Right ventricle myocardium superior (tissue), 1 donor: ENCODE measurements at regions not wholly inside any gene's neighbourhood (a gene's known extent, or its start where the extent isn't known, plus 50 kb on each side); places are given as distances from the start of the nearest gene placed in this dataset.

Source experiments
- ATAC-seq: fragments of 200-7000 bp; cut with Tn5 transposase; one replicate; pipeline ENCODE4 v1.9.1; 2020; ENCODE audit warnings: mild to moderate bottlenecking; ENCODE audit not compliant: poor library complexity
- DNase-seq: peaks from one replicate; pipeline ENCODE4 v3.0.0-alpha.2; 2020
- intact Hi-C: fragments of 100-400 bp; cut with DNase I; formaldehyde crosslinking; loops from one replicate; pipeline ENCODE4 v1.11.2; 2022
- donor health status: DM: no; HTN: yes; CAD: no; lungs with severe emphysema.

- intact Hi-C loops, result no loop called here
- ATAC-seq, result no peak
- DNase-seq, result no peak
These were observed 109.3 kb upstream of the TAB2 start for GRCh38 chr6:149208134-149208601.

GRCh38 chr6:149209871-149210775 lies 107.4 kb upstream of the TAB2 start:
- DNase-seq (no peak), ATAC-seq (no peak)
- intact Hi-C loops, result no loop called here

GRCh38 chr6:149211046-149211571 lies 106.4 kb upstream of the TAB2 start:
- peak; percentile 48 for ATAC-seq
- DNase-seq, result no peak
- intact Hi-C loops, result no loop called here

- DNase-seq (no peak), ATAC-seq (no peak)
- intact Hi-C loops, result no loop called here
These were observed 105.3 kb upstream of the TAB2 start for GRCh38 chr6:149212206-149212605.

GRCh38 chr6:149212892-149213801 lies 104.4 kb upstream of the TAB2 start:
- intact Hi-C loops, result no loop called here
- ATAC-seq, result no peak

GRCh38 chr6:149213829-149214228 lies 103.7 kb upstream of the TAB2 start:
- DNase-seq (no peak), ATAC-seq (no peak)
- intact Hi-C loops, result no loop called here

More at GRCh38 chr6:149212892-149213801, 104.4 kb upstream of the TAB2 start:
- no peak for DNase-seq

GRCh38 chr6:149216459-149216858 lies 101.1 kb upstream of the TAB2 start:
- intact Hi-C loops, result no loop called here
- DNase-seq, result no peak
- ATAC-seq, result no peak

GRCh38 chr6:149217466-149217888 lies 100.0 kb upstream of the TAB2 start:
- DNase-seq (no peak), ATAC-seq (no peak)
- intact Hi-C loops, result no loop called here

- DNase-seq, result no peak
- intact Hi-C loops, result no loop called here
- ATAC-seq, result no peak
These were observed 99.0 kb upstream of the TAB2 start for GRCh38 chr6:149218471-149218870.

- no peak for DNase-seq
- no peak for ATAC-seq
- intact Hi-C loops, result no loop called here
These were observed 98.6 kb upstream of the TAB2 start for GRCh38 chr6:149218915-149219314.

- no peak for DNase-seq
- intact Hi-C loops, result no loop called here
- no peak for ATAC-seq
These were observed 96.4 kb upstream of the TAB2 start for GRCh38 chr6:149220882-149221773.

GRCh38 chr6:149221774-149222070 lies 95.8 kb upstream of the TAB2 start:
- intact Hi-C loops, result no loop called here
- DNase-seq (no peak), ATAC-seq (no peak)

GRCh38 chr6:149223120-149223903 lies 94.2 kb upstream of the TAB2 start:
- intact Hi-C loops, result no loop called here
- DNase-seq (no peak), ATAC-seq (no peak)

- ATAC-seq, result peak; percentile 65
- no peak for DNase-seq
- intact Hi-C loops, result no loop called here
These were observed 93.6 kb upstream of the TAB2 start for GRCh38 chr6:149223904-149224351.

- ATAC-seq (peak; percentile 76), DNase-seq (no peak)
- intact Hi-C loops, result no loop called here
These were observed 93.1 kb upstream of the TAB2 start for GRCh38 chr6:149224399-149224798.

- ATAC-seq (no peak), DNase-seq (no peak)
- intact Hi-C loops, result no loop called here
These were observed 92.1 kb upstream of the TAB2 start for GRCh38 chr6:149225370-149225769.

GRCh38 chr6:149225946-149226345 lies 91.6 kb upstream of the TAB2 start:
- ATAC-seq, result no peak
- intact Hi-C loops, result no loop called here
- no peak for DNase-seq

GRCh38 chr6:149227796-149228195 lies 89.7 kb upstream of the TAB2 start:
- no peak for ATAC-seq
- no peak for DNase-seq
- intact Hi-C loops, result no loop called here
